ENCODE measurements at regions not wholly inside any gene's neighbourhood (a gene's known extent, or its start where the extent isn't known, plus 50 kb on each side); places are given as distances from the start of the nearest gene placed in this dataset.

GRCh38 chr14:31964490-31964889, 112.6 kb upstream of the ARHGAP5 start:
- no peak for DNase-seq (ENCODE audit: low read depth in 4 of 4, low spot score in 3 of 4)

GRCh38 chr14:31965071-31965734, 111.9 kb upstream of the ARHGAP5 start:
- DNase-seq (ENCODE audit: low read depth in 4 of 4, low spot score in 3 of 4): no peak

GRCh38 chr14:31965735-31966598, 111.1 kb upstream of the ARHGAP5 start:
- DNase-seq (ENCODE audit: low read depth in 4 of 4, low spot score in 3 of 4): no peak

- no peak for DNase-seq (ENCODE audit: low read depth in 4 of 4, low spot score in 3 of 4)
Measured at GRCh38 chr14:31966896-31967668, 110.0 kb upstream of the ARHGAP5 start.

- no peak for DNase-seq (ENCODE audit: low read depth in 4 of 4, low spot score in 3 of 4)
Measured at GRCh38 chr14:31967669-31967975, 109.5 kb upstream of the ARHGAP5 start.

- no peak for DNase-seq (ENCODE audit: low read depth in 4 of 4, low spot score in 3 of 4)
Measured at GRCh38 chr14:31968107-31968810, 108.8 kb upstream of the ARHGAP5 start.

GRCh38 chr14:31968956-31969698, 108.0 kb upstream of the ARHGAP5 start:
- no peak for DNase-seq (ENCODE audit: low read depth in 4 of 4, low spot score in 3 of 4)

GRCh38 chr14:31969699-31970240, 107.3 kb upstream of the ARHGAP5 start:
- no peak for DNase-seq (ENCODE audit: low read depth in 4 of 4, low spot score in 3 of 4)

GRCh38 chr14:31970744-31971143, 106.4 kb upstream of the ARHGAP5 start:
- DNase-seq (ENCODE audit: low read depth in 4 of 4, low spot score in 3 of 4): no peak

GRCh38 chr14:31971612-31972011, 105.5 kb upstream of the ARHGAP5 start:
- no peak for DNase-seq (ENCODE audit: low read depth in 4 of 4, low spot score in 3 of 4)

GRCh38 chr14:31977001-31977556, 100.0 kb upstream of the ARHGAP5 start:
- no peak for DNase-seq (ENCODE audit: low read depth in 4 of 4, low spot score in 3 of 4)

GRCh38 chr14:31978423-31978822, 98.7 kb upstream of the ARHGAP5 start:
- no peak for DNase-seq (ENCODE audit: low read depth in 4 of 4, low spot score in 3 of 4)

GRCh38 chr14:31982642-31983041, 94.5 kb upstream of the ARHGAP5 start:
- no peak for DNase-seq (ENCODE audit: low read depth in 4 of 4, low spot score in 3 of 4)

GRCh38 chr14:31986405-31986804, 90.7 kb upstream of the ARHGAP5 start:
- DNase-seq (ENCODE audit: low read depth in 4 of 4, low spot score in 3 of 4): no peak

GRCh38 chr14:31987721-31988120, 89.4 kb upstream of the ARHGAP5 start:
- DNase-seq (ENCODE audit: low read depth in 4 of 4, low spot score in 3 of 4): no peak

GRCh38 chr14:31988244-31988643, 88.9 kb upstream of the ARHGAP5 start:
- DNase-seq (ENCODE audit: low read depth in 4 of 4, low spot score in 3 of 4): no peak

GRCh38 chr14:31990183-31990857, 86.8 kb upstream of the ARHGAP5 start:
- no peak for DNase-seq (ENCODE audit: low read depth in 4 of 4, low spot score in 3 of 4)

GRCh38 chr14:31990926-31991572, 86.1 kb upstream of the ARHGAP5 start:
- peak in 1 of 4 donors; percentile 70 for DNase-seq (ENCODE audit: low read depth in 4 of 4, low spot score in 3 of 4)

Measured in right renal pelvis (tissue), 4 donors.